VCaP (cell line): ENCODE measurements at regions not wholly inside any gene's neighbourhood (a gene's known extent, or its start where the extent isn't known, plus 50 kb on each side); places are given as distances from the start of the nearest gene placed in this dataset.

Experiments used
- H3K27ac ChIP-seq: fragments of 450-650 bp; 2 replicates; pipeline ENCODE4 v1.5.1; 2017
- CTCF ChIP-seq: fragments of 450-650 bp; conservative IDR thresholded peaks from 2 replicates; pipeline ENCODE4 v1.5.1; 2017; ENCODE audit warnings: mild to moderate bottlenecking, moderate library complexity

- no peak overlapping the region for H3K27ac ChIP-seq
- no peak for TF ChIP-seq CTCF
These were observed 86.1 kb upstream of the GRXCR1 start for GRCh38 chr4:42806303-42806835.

- H3K27ac ChIP-seq = no peak overlapping the region
- no peak for TF ChIP-seq CTCF
These were observed 103.4 kb upstream of the GRXCR1 start for GRCh38 chr4:42789041-42789567.

GRCh38 chr4:42787079-42787463 is 105.4 kb upstream of the GRXCR1 start:
- no peak for TF ChIP-seq CTCF

GRCh38 chr4:42786350-42787078 is 106.0 kb upstream of the GRXCR1 start:
- no peak overlapping the region for H3K27ac ChIP-seq
- TF ChIP-seq CTCF = no peak

More at GRCh38 chr4:42787079-42787463, 105.4 kb upstream of the GRXCR1 start:
- no peak overlapping the region for H3K27ac ChIP-seq

GRCh38 chr4:42785817-42786216 is 106.7 kb upstream of the GRXCR1 start:
- TF ChIP-seq CTCF = no peak
- no peak overlapping the region for H3K27ac ChIP-seq

- H3K27ac ChIP-seq = no peak overlapping the region
- no peak for TF ChIP-seq CTCF
These were observed 111.2 kb upstream of the GRXCR1 start for GRCh38 chr4:42781315-42781714.

GRCh38 chr4:42778349-42778748 is 114.2 kb upstream of the GRXCR1 start:
- TF ChIP-seq CTCF = no peak
- H3K27ac ChIP-seq = no peak overlapping the region
